ENCODE measurements at regions not wholly inside any gene's neighbourhood (a gene's known extent, or its start where the extent isn't known, plus 50 kb on each side); places are given as distances from the start of the nearest gene placed in this dataset.
"Not testable (repeated sequence)": the region's sequence is repeated elsewhere in the genome, so short reads cannot be mapped to it uniquely, and the experiment has no call there.

DNA sequence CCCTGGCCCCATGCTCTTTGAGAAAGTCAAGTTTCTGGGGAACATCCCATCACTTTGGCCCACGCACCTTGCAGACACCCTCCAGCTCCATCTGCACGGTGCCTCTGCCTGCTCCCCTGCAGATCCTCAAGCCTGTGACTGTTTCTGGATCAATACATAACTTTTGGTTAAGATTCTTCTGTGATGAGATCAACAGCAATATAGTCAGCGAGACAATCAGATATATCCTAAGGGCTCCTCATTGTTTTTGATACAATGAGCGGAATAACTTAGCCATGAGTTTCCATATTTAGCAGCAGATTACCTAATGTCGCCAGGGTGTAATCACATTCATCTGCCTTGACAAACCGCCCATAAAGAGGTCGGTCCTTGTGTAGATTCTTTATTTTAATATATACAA is 109.3 kb upstream of the MTHFD1L start:
- BruUV-seq (replicated peaks), result no TSS peak
- no peak overlapping the region for H2AFZ ChIP-seq (ENCODE audit: low read length)
- H3K79me2 ChIP-seq (ENCODE audit: insufficient read depth, low read length), result no peaks in the 10 kb centered on the region
- WGBS (ENCODE audit: low lambda C conversion rate), result 43% methylated on average over 7 of the region's 7 CpGs
- ATAC-seq (no peak), DNase-seq (ENCODE audit: low spot score) (no peak), FAIRE-seq (no peak)
- CTCF ChIA-PET (ENCODE audit: low intra/inter-chr PET ratio, low total read pairs), result no interaction called here
- H3K9ac ChIP-seq (ENCODE audit: insufficient read depth, low read depth, low read length), result no peak overlapping the region
- H3K27ac ChIP-seq (ENCODE audit: extremely low read length, insufficient read depth, low read length), result no peak overlapping the region
- H3K36me3 ChIP-seq (replicated peaks in 1 of 2; ENCODE audit: control insufficient read depth in 1 of 2, insufficient read depth in 2 of 2, low read length in 2 of 2), result no peaks in the 10 kb centered on the region
- H3K4me3 ChIP-seq (replicated peaks in 1 of 3; ENCODE audit: insufficient read depth in 1 of 3, low read depth in 2 of 3, low read length in 3 of 3), result no peak overlapping the region
- H4K20me1 ChIP-seq (ENCODE audit: insufficient read depth, low read length), result no peaks in the 10 kb centered on the region
- H3K4me2 ChIP-seq (ENCODE audit: low read depth, low read length), result no peak overlapping the region
- in situ Hi-C loops (cut with HindIII; ENCODE audit: extremely low pct_ligation_motif_present, low pct_unique_long_range_greater_than_20kb) (no loop called here), intact Hi-C loops (cut with micrococcal nuclease; ENCODE audit: unreplicated experiment) (no loop called here)
- no peaks in the 10 kb centered on the region for H3K9me3 ChIP-seq (ENCODE audit: low read length)
- peaks cover 5 to 29% of the 10 kb centered on the region in 2 experiments for H3K27me3 ChIP-seq (ENCODE audit: control insufficient read depth in 1 of 2, insufficient read depth in 2 of 2, low read length in 2 of 2)
- H3K4me1 ChIP-seq (ENCODE audit: insufficient read depth, low read length), result no peaks in the 10 kb centered on the region
- TF ChIP-seq ZNF710 (CRISPR knock-in tag; IDR thresholded peaks at IDR 0.05; ENCODE audit: borderline replicate concordance), result no peak
- no peak for TF ChIP-seq PRPF4 (IDR thresholded peaks at IDR 0.05; ENCODE audit: low read depth, low read length, poor library complexity, severe bottlenecking)
- TF ChIP-seq NR1H2 (CRISPR knock-in tag; IDR thresholded peaks at IDR 0.05; ENCODE audit: borderline replicate concordance, low read depth), result no peak
- no peak for TF ChIP-seq KLF12 (CRISPR knock-in tag; IDR thresholded peaks at IDR 0.05; ENCODE audit: borderline replicate concordance)
- no peak for TF ChIP-seq GMEB1 (CRISPR knock-in tag; IDR thresholded peaks at IDR 0.05; ENCODE audit: borderline replicate concordance)
- TF ChIP-seq IKZF4 (CRISPR knock-in tag; IDR thresholded peaks at IDR 0.05; ENCODE audit: borderline replicate concordance, low read depth, not compliant biosample characterization), result no peak
- no peak for TF ChIP-seq TBP (CRISPR knock-in tag; IDR thresholded peaks at IDR 0.05)
- no peak for TF ChIP-seq SMARCC2 (IDR thresholded peaks at IDR 0.05)
- TF ChIP-seq POLR2AphosphoS5 (IDR thresholded peaks at IDR 0.05; ENCODE audit: low read depth, low read length), result no peak
- TF ChIP-seq MLXIP (CRISPR knock-in tag; IDR thresholded peaks at IDR 0.05; ENCODE audit: borderline replicate concordance), result no peak
- no peak for TF ChIP-seq JUN (CRISPR knock-in tag; IDR thresholded peaks at IDR 0.05)
- no peak for TF ChIP-seq ZNF124 (CRISPR knock-in tag; IDR thresholded peaks at IDR 0.05)
- TF ChIP-seq ZFP37 (CRISPR knock-in tag; IDR thresholded peaks at IDR 0.05; ENCODE audit: borderline replicate concordance), result no peak
- POLR2A ChIA-PET, result no interaction called here

GRCh38 chr6:150757807-150758206 is 107.7 kb upstream of the MTHFD1L start:
- FAIRE-seq; H3K27ac ChIP-seq (ENCODE audit: extremely low read length, insufficient read depth, low read length); H2AFZ ChIP-seq (ENCODE audit: low read length); H3K9ac ChIP-seq (ENCODE audit: insufficient read depth, low read depth, low read length); H3K4me3 ChIP-seq (replicated peaks in 1 of 3; ENCODE audit: insufficient read depth in 1 of 3, low read depth in 2 of 3, low read length in 3 of 3); POLR2A ChIA-PET; BruUV-seq (replicated peaks); ATAC-seq; H3K36me3 ChIP-seq (replicated peaks in 1 of 2; ENCODE audit: control insufficient read depth in 1 of 2, insufficient read depth in 2 of 2, low read length in 2 of 2); H3K4me1 ChIP-seq (ENCODE audit: insufficient read depth, low read length); H3K9me3 ChIP-seq (ENCODE audit: low read length); H4K20me1 ChIP-seq (ENCODE audit: insufficient read depth, low read length); H3K4me2 ChIP-seq (ENCODE audit: low read depth, low read length); in situ Hi-C loops (cut with HindIII; ENCODE audit: extremely low pct_ligation_motif_present, low pct_unique_long_range_greater_than_20kb); CTCF ChIA-PET (ENCODE audit: low intra/inter-chr PET ratio, low total read pairs); DNase-seq (ENCODE audit: low spot score); intact Hi-C loops (cut with micrococcal nuclease; ENCODE audit: unreplicated experiment); H3K79me2 ChIP-seq (ENCODE audit: insufficient read depth, low read length): not testable (repeated sequence)
- H3K27me3 ChIP-seq (ENCODE audit: control insufficient read depth in 1 of 2, insufficient read depth in 2 of 2, low read length in 2 of 2), result peaks cover 5 to 26% of the 10 kb centered on the region in 2 experiments
- WGBS (ENCODE audit: low lambda C conversion rate), result 64% methylated on average over 4 of the region's 4 CpGs

All from HepG2 (cell line).